Fibroblast of skin of right quadriceps (primary cell): ENCODE measurements at regions not wholly inside any gene's neighbourhood (a gene's known extent, or its start where the extent isn't known, plus 50 kb on each side); places are given as distances from the start of the nearest gene placed in this dataset.

Source experiments
- DNase-seq: peaks from one replicate; pipeline ENCODE4 v3.0.0-alpha.2; 2013

GRCh38 chr1:115233598-115233997 is 104.5 kb downstream of the NGF start:
- no peak for DNase-seq

GRCh38 chr1:115230281-115230680 is 107.8 kb downstream of the NGF start:
- no peak for DNase-seq

GRCh38 chr1:115229016-115229415 is 109.0 kb downstream of the NGF start:
- no peak for DNase-seq

GRCh38 chr1:115228191-115228590 is 109.9 kb downstream of the NGF start:
- no peak for DNase-seq

GRCh38 chr1:115227346-115228082 is 110.5 kb downstream of the NGF start:
- peak; percentile 96 for DNase-seq

- peak; percentile 54 for DNase-seq
These were observed 111.9 kb downstream of the NGF start for GRCh38 chr1:115225993-115226685.

- DNase-seq: no peak
These were observed 113.4 kb downstream of the NGF start for GRCh38 chr1:115224636-115225035.

- DNase-seq: peak; percentile 29
These were observed 115.2 kb downstream of the NGF start for GRCh38 chr1:115222616-115223402.

- peak; percentile 68 for DNase-seq
These were observed 117.4 kb downstream of the NGF start for GRCh38 chr1:115220340-115221270.

- DNase-seq: peak; percentile 42
These were observed 118.1 kb downstream of the NGF start for GRCh38 chr1:115219927-115220326.

GRCh38 chr1:115218699-115219098 is 119.3 kb downstream of the NGF start:
- no peak for DNase-seq

- no peak for DNase-seq
These were observed 120.0 kb downstream of the NGF start for GRCh38 chr1:115218034-115218405.

GRCh38 chr1:115217150-115218033 is 120.7 kb downstream of the NGF start:
- DNase-seq: no peak

- DNase-seq: no peak
These were observed 122.1 kb downstream of the NGF start for GRCh38 chr1:115215703-115216521.

- no peak for DNase-seq
These were observed 122.9 kb downstream of the NGF start for GRCh38 chr1:115215110-115215509.

GRCh38 chr1:115214098-115214497 is 124.0 kb downstream of the NGF start:
- no peak for DNase-seq

- no peak for DNase-seq
These were observed 123.8 kb upstream of the TSPAN2 start for GRCh38 chr1:115213130-115213529.

- DNase-seq: no peak
These were observed 121.9 kb upstream of the TSPAN2 start for GRCh38 chr1:115211071-115211745.

- DNase-seq: peak; percentile 78
These were observed 121.0 kb upstream of the TSPAN2 start for GRCh38 chr1:115210302-115210711.

- DNase-seq: no peak
These were observed 115.2 kb upstream of the TSPAN2 start for GRCh38 chr1:115204513-115204912.
